Stimulated activated effector memory CD8-positive, alpha-beta T cell treated with anti-CD3 and anti-CD28 coated beads, Interleukin-12 subunit alpha, Interleukin-12 subunit beta, amount 100 ng/mL, for 72 hours (primary cell): ENCODE measurements at regions not wholly inside any gene's neighbourhood (a gene's known extent, or its start where the extent isn't known, plus 50 kb on each side); places are given as distances from the start of the nearest gene placed in this dataset.
"Not testable (repeated sequence)": the region's sequence is repeated elsewhere in the genome, so short reads cannot be mapped to it uniquely, and the experiment has no call there.

ENCODE experiments used
- ATAC-seq: fragments of 150-1000 bp; cut with Tn5 transposase; 2 replicates; pipeline ENCODE4 v1.10.0; 2021
- DNase-seq, 2 donors: peaks; one replicate each; pipeline ENCODE4 v3.0.0; 2021 to 2022; ENCODE audit warnings: low spot score in 2 of 2
- H3K27ac Mint-ChIP-seq: one replicate; pipeline ENCODE4 v1.8.0; 2022; ENCODE audit warnings: mild to moderate bottlenecking, mixed read lengths
- H3K36me3 Mint-ChIP-seq: one replicate; pipeline ENCODE4 v1.8.0; 2022; ENCODE audit warnings: mild to moderate bottlenecking, mixed read lengths
- H3K4me1 Mint-ChIP-seq: one replicate; pipeline ENCODE4 v1.8.0; 2022; ENCODE audit warnings: mixed read lengths
- H3K4me3 Mint-ChIP-seq: one replicate; pipeline ENCODE4 v1.8.0; 2022; ENCODE audit warnings: mild to moderate bottlenecking, mixed read lengths
- H3K9me3 Mint-ChIP-seq: one replicate; pipeline ENCODE4 v1.8.0; 2022; ENCODE audit warnings: mixed read lengths

DNA sequence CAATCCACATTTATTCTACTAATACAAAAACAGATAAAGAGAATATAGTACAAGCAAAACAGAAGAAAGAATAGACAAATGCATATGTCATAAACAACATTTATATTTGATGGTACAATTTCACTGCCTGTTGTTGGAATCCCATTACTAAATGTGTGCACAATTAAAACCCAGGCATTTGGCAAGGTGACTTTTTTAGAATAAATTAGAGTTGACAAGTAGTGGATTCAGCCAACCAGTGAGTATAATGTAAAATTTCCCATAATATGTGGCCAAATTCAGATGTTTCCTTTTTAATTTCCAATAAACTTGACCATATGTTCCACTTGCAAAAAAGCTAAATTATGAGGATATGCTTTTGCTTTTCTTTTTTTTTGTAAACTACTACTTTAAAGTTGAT lies 1578.8 kb downstream of the OLFM4 start:
- Mint-ChIP-seq H3K4me3 (no peak overlapping the region), H3K27ac (no peak overlapping the region), H3K9me3 (peaks cover 23% of the 10 kb centered on the region), H3K4me1 (no peaks in the 10 kb centered on the region), H3K36me3 (no peaks in the 10 kb centered on the region)
- DNase-seq: no peak
- no peak for ATAC-seq

GRCh38 chr13:54611390-54611789 lies 1582.8 kb downstream of the OLFM4 start:
- H3K9me3 Mint-ChIP-seq: peaks cover 27% of the 10 kb centered on the region
- no peak overlapping the region for H3K4me3 Mint-ChIP-seq
- ATAC-seq (no peak), DNase-seq (no peak)
- no peak overlapping the region for H3K27ac Mint-ChIP-seq
- no peaks in the 10 kb centered on the region for H3K36me3 Mint-ChIP-seq
- no peaks in the 10 kb centered on the region for H3K4me1 Mint-ChIP-seq

GRCh38 chr13:54614726-54615125 lies 1586.1 kb downstream of the OLFM4 start:
- Mint-ChIP-seq H3K9me3 (peaks cover 24% of the 10 kb centered on the region), H3K36me3 (no peaks in the 10 kb centered on the region)

DNA sequence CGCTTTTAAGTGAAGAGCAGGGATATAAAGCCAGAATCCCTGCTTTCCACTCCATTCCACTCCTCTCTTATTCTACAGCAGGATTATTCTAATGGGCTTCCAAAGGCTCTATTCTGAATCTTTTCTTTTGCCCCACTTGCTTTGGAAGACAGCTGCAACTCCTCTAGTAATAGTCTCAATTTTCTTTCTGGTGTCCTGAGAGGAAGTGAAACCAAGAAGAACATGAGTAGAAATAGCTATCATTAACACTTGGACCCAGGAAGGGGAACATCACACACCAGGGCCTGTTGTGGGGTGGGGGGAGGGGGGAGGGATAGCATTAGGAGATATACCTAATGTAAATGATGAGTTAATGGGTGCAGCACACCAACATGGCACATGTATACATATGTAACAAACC lies 1597.9 kb downstream of the OLFM4 start:
- DNase-seq, H3K27ac Mint-ChIP-seq, ATAC-seq, H3K4me1 Mint-ChIP-seq, H3K36me3 Mint-ChIP-seq, H3K4me3 Mint-ChIP-seq: not testable (repeated sequence)
- peaks cover 16% of the 10 kb centered on the region for H3K9me3 Mint-ChIP-seq

More at GRCh38 chr13:54614726-54615125, 1586.1 kb downstream of the OLFM4 start:
- Mint-ChIP-seq H3K4me1 (no peaks in the 10 kb centered on the region), H3K27ac (no peak overlapping the region), H3K4me3 (no peak overlapping the region)
- DNase-seq: no peak
- ATAC-seq: no peak

DNA sequence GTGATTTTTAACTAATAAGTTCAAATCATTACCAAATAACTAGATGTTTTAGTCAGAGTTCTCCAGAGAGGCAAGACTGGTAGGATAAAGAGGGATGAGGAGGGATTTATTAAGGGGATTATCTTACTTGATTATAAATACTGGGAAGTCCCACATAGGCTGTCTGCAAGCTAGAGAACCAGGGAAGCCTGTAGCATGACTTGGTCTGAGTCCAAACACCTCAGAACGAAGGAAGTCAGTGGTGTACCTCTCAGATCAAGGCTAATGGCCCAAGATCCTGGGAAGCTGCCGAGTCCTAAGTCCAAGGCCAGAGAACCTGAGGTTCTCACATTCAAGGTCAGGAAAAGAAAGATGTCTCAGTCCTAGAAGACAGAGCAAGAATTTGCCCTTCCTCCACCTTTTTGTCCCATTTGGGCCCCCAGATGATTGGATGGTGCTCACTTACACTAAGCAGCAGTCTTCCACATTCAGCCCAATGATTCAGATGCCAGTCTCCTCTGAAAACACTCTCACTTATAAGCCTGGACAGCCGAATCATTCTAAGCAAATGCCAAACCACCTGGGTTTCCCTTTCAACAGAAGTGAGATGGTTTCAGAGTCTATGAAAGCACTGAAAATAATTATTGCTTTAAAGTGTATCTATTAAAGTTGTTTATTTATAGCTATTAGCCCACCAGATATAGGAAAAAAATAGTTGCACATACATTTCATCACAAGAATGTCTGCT lies 1599.2 kb downstream of the OLFM4 start:
- Mint-ChIP-seq H3K36me3 (no peaks in the 10 kb centered on the region), H3K9me3 (peaks cover 12% of the 10 kb centered on the region), H3K4me3 (no peak overlapping the region), H3K27ac (no peak overlapping the region), H3K4me1 (no peaks in the 10 kb centered on the region)
- no peak for DNase-seq
- ATAC-seq: no peak

DNA sequence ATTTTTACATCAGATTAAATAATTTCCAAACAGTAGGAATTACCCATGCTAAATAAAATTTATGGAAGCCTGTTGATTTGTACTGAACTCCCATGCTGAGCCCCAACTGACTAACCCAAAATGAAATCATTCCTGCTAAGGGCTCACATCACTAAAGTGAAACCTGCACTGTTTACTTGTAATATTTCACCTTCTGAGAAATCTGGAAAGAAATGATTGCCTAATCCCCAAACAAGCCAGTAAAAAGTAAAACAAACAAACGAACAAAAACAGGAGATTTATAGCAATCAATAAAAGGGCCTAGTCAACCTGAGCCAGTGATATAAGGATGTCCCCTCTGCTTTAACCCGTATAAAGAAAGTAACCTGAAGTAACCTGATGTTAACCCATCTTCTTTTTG lies 1599.8 kb downstream of the OLFM4 start:
- H3K27ac Mint-ChIP-seq: no peak overlapping the region
- ATAC-seq: no peak
- no peaks in the 10 kb centered on the region for H3K4me1 Mint-ChIP-seq
- H3K9me3 Mint-ChIP-seq: peaks cover 12% of the 10 kb centered on the region
- no peaks in the 10 kb centered on the region for H3K36me3 Mint-ChIP-seq
- DNase-seq: no peak
- H3K4me3 Mint-ChIP-seq: no peak overlapping the region

- no peak for ATAC-seq
- no peak overlapping the region for H3K27ac Mint-ChIP-seq
- peaks cover 10% of the 10 kb centered on the region for H3K9me3 Mint-ChIP-seq
- no peak for DNase-seq
- no peaks in the 10 kb centered on the region for H3K36me3 Mint-ChIP-seq
- no peak overlapping the region for H3K4me3 Mint-ChIP-seq
- no peaks in the 10 kb centered on the region for H3K4me1 Mint-ChIP-seq
These were observed 1604.8 kb downstream of the OLFM4 start for GRCh38 chr13:54633456-54633855.

- no peak for DNase-seq
- no peak overlapping the region for H3K4me3 Mint-ChIP-seq
- H3K9me3 Mint-ChIP-seq: peaks cover 15% of the 10 kb centered on the region
- no peaks in the 10 kb centered on the region for H3K36me3 Mint-ChIP-seq
- no peaks in the 10 kb centered on the region for H3K4me1 Mint-ChIP-seq
- ATAC-seq: no peak
- H3K27ac Mint-ChIP-seq: no peak overlapping the region
These were observed 1607.6 kb downstream of the OLFM4 start for GRCh38 chr13:54636231-54636630.

- Mint-ChIP-seq H3K9me3 (peaks cover 13% of the 10 kb centered on the region), H3K27ac (no peak overlapping the region), H3K36me3 (no peaks in the 10 kb centered on the region), H3K4me1 (no peaks in the 10 kb centered on the region), H3K4me3 (no peak overlapping the region)
- ATAC-seq (no peak), DNase-seq (no peak)
These were observed 1608.8 kb downstream of the OLFM4 start for GRCh38 chr13:54637366-54637765.

- Mint-ChIP-seq H3K9me3 (peaks cover 25% of the 10 kb centered on the region), H3K4me3 (no peak overlapping the region), H3K4me1 (no peaks in the 10 kb centered on the region), H3K27ac (no peak overlapping the region), H3K36me3 (no peaks in the 10 kb centered on the region)
- ATAC-seq (no peak), DNase-seq (no peak)
These were observed 1612.1 kb downstream of the OLFM4 start for GRCh38 chr13:54640719-54641118.

GRCh38 chr13:54643863-54644262 lies 1615.2 kb downstream of the OLFM4 start:
- H3K9me3 Mint-ChIP-seq: peaks cover 23% of the 10 kb centered on the region
- H3K4me3 Mint-ChIP-seq: no peak overlapping the region
- H3K36me3 Mint-ChIP-seq: no peaks in the 10 kb centered on the region
- no peak overlapping the region for H3K27ac Mint-ChIP-seq
- no peak for ATAC-seq
- H3K4me1 Mint-ChIP-seq: no peaks in the 10 kb centered on the region
- no peak for DNase-seq

DNA sequence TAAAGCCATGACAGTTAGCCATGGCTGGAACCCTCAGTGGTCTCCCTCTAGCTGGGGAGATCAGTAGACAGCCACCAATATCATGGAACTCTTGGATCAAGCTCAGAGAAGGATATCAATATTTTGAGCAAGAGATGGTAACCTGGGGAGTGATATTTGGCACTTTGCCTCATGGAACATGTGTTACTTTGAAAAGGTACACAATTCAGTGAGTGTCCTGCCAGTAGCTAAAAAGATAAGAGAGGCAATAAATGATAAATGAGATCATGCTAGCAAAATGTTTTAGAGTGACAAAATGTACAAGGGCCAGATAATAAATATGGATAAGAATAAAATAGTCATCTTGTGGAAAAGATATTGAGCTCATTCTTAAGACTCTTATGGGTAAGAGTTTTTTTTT lies 1618.7 kb downstream of the OLFM4 start:
- Mint-ChIP-seq H3K27ac (no peak overlapping the region), H3K36me3 (no peaks in the 10 kb centered on the region), H3K4me1 (no peaks in the 10 kb centered on the region), H3K9me3 (peaks cover 28% of the 10 kb centered on the region), H3K4me3 (no peak overlapping the region)
- ATAC-seq: no peak
- no peak for DNase-seq

GRCh38 chr13:54657588-54657987 lies 1629.0 kb downstream of the OLFM4 start:
- ATAC-seq (no peak), DNase-seq (no peak)
- H3K4me3 Mint-ChIP-seq: no peak overlapping the region
- peaks cover 16% of the 10 kb centered on the region for H3K9me3 Mint-ChIP-seq
- no peaks in the 10 kb centered on the region for H3K4me1 Mint-ChIP-seq
- no peak overlapping the region for H3K27ac Mint-ChIP-seq
- no peaks in the 10 kb centered on the region for H3K36me3 Mint-ChIP-seq

GRCh38 chr13:54658771-54659170 lies 1630.2 kb downstream of the OLFM4 start:
- no peak overlapping the region for H3K4me3 Mint-ChIP-seq
- no peaks in the 10 kb centered on the region for H3K36me3 Mint-ChIP-seq
- no peak for DNase-seq
- no peak overlapping the region for H3K27ac Mint-ChIP-seq
- no peaks in the 10 kb centered on the region for H3K4me1 Mint-ChIP-seq
- peaks cover 20% of the 10 kb centered on the region for H3K9me3 Mint-ChIP-seq
- no peak for ATAC-seq

- no peaks in the 10 kb centered on the region for H3K36me3 Mint-ChIP-seq
These were observed 1631.7 kb downstream of the OLFM4 start for GRCh38 chr13:54660277-54660676.

DNA sequence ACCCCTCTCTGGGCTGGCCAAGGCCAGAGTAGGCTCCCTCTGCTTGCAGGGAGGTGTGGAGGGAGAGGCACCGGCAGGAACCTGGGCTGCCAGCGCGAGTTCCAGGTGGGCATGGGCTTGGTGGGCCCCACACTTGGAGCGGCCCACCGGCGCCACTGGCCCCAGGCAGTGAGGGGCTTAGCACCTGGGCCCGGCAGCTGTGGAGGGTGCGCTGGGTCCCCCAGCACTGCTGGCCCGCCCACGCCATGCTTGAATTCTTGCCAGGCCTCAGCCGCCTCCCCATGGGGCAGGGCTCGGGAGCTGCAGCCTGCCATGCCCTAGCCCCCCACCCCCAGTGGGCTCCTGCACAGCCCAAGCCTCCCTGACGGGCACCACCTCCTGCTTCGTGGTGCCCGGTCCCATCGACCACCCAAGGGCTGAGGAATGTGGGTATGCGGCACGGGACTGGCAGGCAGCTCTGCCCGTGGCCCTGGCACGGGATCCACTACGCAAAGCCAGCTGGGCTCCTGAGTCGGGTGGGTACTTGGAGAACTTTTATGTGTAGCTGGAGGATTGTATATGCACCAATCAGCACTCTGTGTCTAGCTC lies 1648.0 kb downstream of the OLFM4 start:
- no peak overlapping the region for H3K4me3 Mint-ChIP-seq
- H3K27ac Mint-ChIP-seq: no peak overlapping the region
- H3K9me3 Mint-ChIP-seq: peaks cover 9% of the 10 kb centered on the region
- ATAC-seq (no peak), DNase-seq (no peak)
- H3K4me1 Mint-ChIP-seq: no peaks in the 10 kb centered on the region
- no peaks in the 10 kb centered on the region for H3K36me3 Mint-ChIP-seq

More at GRCh38 chr13:54660277-54660676, 1631.7 kb downstream of the OLFM4 start:
- no peak for ATAC-seq
- peaks cover 20% of the 10 kb centered on the region for H3K9me3 Mint-ChIP-seq
- no peak overlapping the region for H3K27ac Mint-ChIP-seq
- H3K4me1 Mint-ChIP-seq: no peaks in the 10 kb centered on the region
- DNase-seq: no peak
- no peak overlapping the region for H3K4me3 Mint-ChIP-seq
